ENCODE measurements at regions not wholly inside any gene's neighbourhood (a gene's known extent, or its start where the extent isn't known, plus 50 kb on each side); places are given as distances from the start of the nearest gene placed in this dataset.

GRCh38 chr18:23316316-23316715 lies 136.8 kb upstream of the RIOK3 start:
- DNase-seq, result no peak
- H3K9ac ChIP-seq (ENCODE audit: extremely low read depth, insufficient read length, low read length), result no peak overlapping the region
- no peak overlapping the region for H2BK120ac ChIP-seq (ENCODE audit: low read depth, low read length, poor library complexity, severe bottlenecking)
- H2BK12ac ChIP-seq (ENCODE audit: insufficient read length, low read depth, low read length), result no peak overlapping the region
- no peak overlapping the region for H3K4me3 Mint-ChIP-seq
- H3K56ac ChIP-seq (ENCODE audit: insufficient read length, low read depth, low read length), result no peak overlapping the region
- H3K9me3 ChIP-seq (ENCODE audit: control insufficient read depth, low read depth, low read length), result no peaks in the 10 kb centered on the region
- no peaks in the 10 kb centered on the region for H3K79me1 ChIP-seq (ENCODE audit: insufficient read depth, low read depth, low read length, poor library complexity, severe bottlenecking)
- H3K14ac ChIP-seq (ENCODE audit: insufficient read depth, low read length), result no peak overlapping the region
- H3K27ac ChIP-seq (ENCODE audit: insufficient read length, low read depth, low read length), result no peak overlapping the region
- TF ChIP-seq CTCF (conservative IDR thresholded peaks at IDR 0.05), result no peak
- H3K4me1 Mint-ChIP-seq, result peaks cover 41 to 55% of the 10 kb centered on the region in 2 experiments
- no peak overlapping the region for H3K4me2 ChIP-seq (ENCODE audit: insufficient read depth, insufficient read length, low read length)
- H3K27me3 Mint-ChIP-seq (ENCODE audit: low read depth), result no peaks in the 10 kb centered on the region; the same call in 1 of the 2 replicates
- no peak overlapping the region for H3K4ac ChIP-seq (ENCODE audit: low read depth, low read length)
- no peak overlapping the region for H4K5ac ChIP-seq (ENCODE audit: insufficient read length, low read depth, low read length)
- H4K91ac ChIP-seq (ENCODE audit: insufficient read length, low read depth, low read length), result no peak overlapping the region
- no peak overlapping the region for H3T11ph ChIP-seq (ENCODE audit: low read length)
- H3K23me2 ChIP-seq (ENCODE audit: insufficient read length, low read depth, low read length, poor library complexity, severe bottlenecking), result no peaks in the 10 kb centered on the region
- no peaks in the 10 kb centered on the region for H3K27me3 ChIP-seq (ENCODE audit: insufficient read depth, low read length)
- H4K8ac ChIP-seq (replicated peaks; ENCODE audit: insufficient read length, low read depth, low read length), result no peak overlapping the region
- peaks cover 8 to 11% (median 9%) of the 10 kb centered on the region in 3 experiments for H3K36me3 Mint-ChIP-seq (ENCODE audit: insufficient read depth in 1 of 3, low read depth in 3 of 3)
- H2BK15ac ChIP-seq (ENCODE audit: low read depth, low read length), result no peak overlapping the region
- peaks cover 12% of the 10 kb centered on the region; the same call in 1 of the 2 replicates for H3K4me1 ChIP-seq (ENCODE audit: insufficient read depth, low read length)
- H3K27ac Mint-ChIP-seq, result no peak overlapping the region
- 100% methylated on average over 2 of the region's 2 CpGs for WGBS (ENCODE audit: extremely low coverage, insufficient read length, low lambda C conversion rate)
- H3K9me3 Mint-ChIP-seq, result peaks cover 7% of the 10 kb centered on the region in 2 experiments; a peak in 4 of 5 replicates
- no peak overlapping the region for H2AK5ac ChIP-seq (ENCODE audit: insufficient read length, low read length)
- H2BK5ac ChIP-seq (ENCODE audit: insufficient read length, low read length), result no peak overlapping the region
- H2AFZ ChIP-seq (ENCODE audit: low read length), result no peak overlapping the region
- no peak overlapping the region for H3K23ac ChIP-seq (ENCODE audit: insufficient read length, low read depth, low read length)
- H2BK20ac ChIP-seq (ENCODE audit: low read depth, low read length, poor library complexity, severe bottlenecking), result no peak overlapping the region
- H3K18ac ChIP-seq (ENCODE audit: insufficient read length, low read depth, low read length), result no peak overlapping the region
- H4K20me1 ChIP-seq (ENCODE audit: control insufficient read depth, insufficient read depth, insufficient read length), result no peaks in the 10 kb centered on the region
- no peaks in the 10 kb centered on the region for H3K79me2 ChIP-seq (ENCODE audit: insufficient read depth, low read length)
